ENCODE measurements at regions not wholly inside any gene's neighbourhood (a gene's known extent, or its start where the extent isn't known, plus 50 kb on each side); places are given as distances from the start of the nearest gene placed in this dataset.

GRCh38 chr6:85971238-85971637 is 328.6 kb upstream of the SYNCRIP start:
- Histone ChIP-seq H3K4me3 (no peak overlapping the region), H3K27ac (no peak overlapping the region), H3K9me3 (no peaks in the 10 kb centered on the region), H3K4me1 (peaks cover 0 to 21% (median 11%) of the 10 kb centered on the region in 3 donors), H3K27me3 (no peaks in the 10 kb centered on the region), H3K36me3 (no peaks in the 10 kb centered on the region)
- TF ChIP-seq CTCF (IDR thresholded peaks at IDR 0.05), result no peak
- no peak for FAIRE-seq
- intact Hi-C loops (cut with DNase I), result no loop called here
- DNase-seq, result no peak
- no peak for ATAC-seq

GRCh38 chr6:85966828-85967227 is 324.1 kb upstream of the SYNCRIP start:
- Histone ChIP-seq H3K9me3 (no peaks in the 10 kb centered on the region), H3K4me1 (peaks cover 0 to 22% (median 11%) of the 10 kb centered on the region in 3 donors), H3K27ac (peak overlapping the region in 1 of 4 donors; percentile 31), H3K4me3 (no peak overlapping the region), H3K36me3 (no peaks in the 10 kb centered on the region), H3K27me3 (no peaks in the 10 kb centered on the region)
- intact Hi-C loops (cut with DNase I), result no loop called here
- no peak for FAIRE-seq
- ATAC-seq, result peak; percentile 43 to 93 (median 84)
- no peak for TF ChIP-seq CTCF (IDR thresholded peaks at IDR 0.05)
- peak in 5 of 6 donors; percentile 10 to 61 (median 52) for DNase-seq
- 22 to 27% methylated on average over 5 of the region's 5 CpGs for WGBS, 2 donors

- Histone ChIP-seq H3K27me3 (no peaks in the 10 kb centered on the region), H3K27ac (no peak overlapping the region), H3K4me1 (peaks cover 0 to 12% (median 11%) of the 10 kb centered on the region in 3 donors), H3K4me3 (no peak overlapping the region), H3K36me3 (no peaks in the 10 kb centered on the region), H3K9me3 (no peaks in the 10 kb centered on the region)
- DNase-seq (no peak), FAIRE-seq (no peak), ATAC-seq (no peak)
- no peak for TF ChIP-seq CTCF (IDR thresholded peaks at IDR 0.05)
- intact Hi-C loops (cut with DNase I), result no loop called here
Observed at GRCh38 chr6:85961746-85962145, 319.1 kb upstream of the SYNCRIP start.

GRCh38 chr6:85961125-85961524 is 318.4 kb upstream of the SYNCRIP start:
- no peaks in the 10 kb centered on the region for H3K9me3 ChIP-seq
- TF ChIP-seq CTCF (IDR thresholded peaks at IDR 0.05), result no peak
- intact Hi-C loops (cut with DNase I), result no loop called here
- no peaks in the 10 kb centered on the region for H3K36me3 ChIP-seq
- peak in 2 of 4 donors; percentile 59 to 87 for ATAC-seq
- DNase-seq, result no peak
- H3K27ac ChIP-seq, result no peak overlapping the region
- H3K4me1 ChIP-seq, result peaks cover 0 to 11% (median 6%) of the 10 kb centered on the region in 3 donors
- FAIRE-seq, result no peak
- no peak overlapping the region for H3K4me3 ChIP-seq
- H3K27me3 ChIP-seq, result no peaks in the 10 kb centered on the region
- WGBS, 2 donors, result 6 to 11% methylated on average over 1 of the region's 1 CpG

GRCh38 chr6:85948481-85948880 is 305.8 kb upstream of the SYNCRIP start:
- no peak for TF ChIP-seq CTCF (IDR thresholded peaks at IDR 0.05)
- no peak for DNase-seq
- no peak for FAIRE-seq
- 75 to 88% methylated on average over 3 of the region's 3 CpGs for WGBS, 2 donors
- no peak for ATAC-seq
- Histone ChIP-seq H3K9me3 (no peaks in the 10 kb centered on the region), H3K36me3 (no peaks in the 10 kb centered on the region), H3K27me3 (no peaks in the 10 kb centered on the region), H3K4me1 (no peaks in the 10 kb centered on the region), H3K27ac (no peak overlapping the region), H3K4me3 (no peak overlapping the region)
- intact Hi-C loops (cut with DNase I), result no loop called here
